GM19238 (cell line): ENCODE measurements at regions not wholly inside any gene's neighbourhood (a gene's known extent, or its start where the extent isn't known, plus 50 kb on each side); places are given as distances from the start of the nearest gene placed in this dataset.

ENCODE experiments used
- DNase-seq: peaks from one replicate; pipeline ENCODE4 v3.0.0; 2011; ENCODE audit warnings: low spot score; ENCODE audit not compliant: insufficient read length

DNA sequence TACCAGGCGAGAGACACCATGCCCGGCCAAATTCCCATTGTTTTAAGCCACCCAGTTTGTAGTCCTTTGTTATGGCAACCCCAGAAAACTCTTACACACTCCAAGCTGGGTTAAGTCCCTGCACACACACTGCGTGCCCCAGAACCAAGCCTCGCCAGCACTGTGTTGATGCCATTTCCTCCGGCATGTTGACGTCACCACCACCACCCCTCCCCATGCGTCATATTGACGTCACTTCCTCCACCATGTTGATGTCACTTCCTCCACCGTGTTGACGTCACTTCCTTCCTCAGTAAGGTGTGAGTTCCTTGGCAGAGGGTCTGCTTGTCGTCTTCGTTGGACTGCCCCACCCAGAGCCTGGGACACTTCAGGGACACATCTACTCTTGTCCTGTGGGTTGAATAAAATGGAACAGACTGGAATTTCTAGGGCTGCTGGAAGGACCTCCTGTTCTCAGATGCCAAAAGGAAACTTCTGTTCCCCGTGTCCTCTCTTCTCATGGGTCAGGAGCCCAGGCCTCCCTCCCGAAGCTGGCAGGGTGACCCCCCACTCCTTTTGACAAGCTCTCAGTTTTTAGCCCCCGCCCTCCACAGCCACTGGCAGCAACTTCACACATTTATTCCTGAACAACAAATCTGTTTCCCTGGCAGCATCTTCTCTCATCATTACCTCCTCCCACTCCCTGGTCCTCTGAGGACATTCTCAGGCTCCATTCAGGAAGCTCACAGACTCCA lies 643.3 kb downstream of the NPHP4 start:
- DNase-seq: no peak

GRCh38 chr1:5347726-5348125 lies 644.5 kb downstream of the NPHP4 start:
- DNase-seq: no peak

- DNase-seq: no peak
Measured at GRCh38 chr1:5345556-5345955, 646.7 kb downstream of the NPHP4 start.

GRCh38 chr1:5343256-5344020 lies 648.8 kb downstream of the NPHP4 start:
- DNase-seq: no peak

DNA sequence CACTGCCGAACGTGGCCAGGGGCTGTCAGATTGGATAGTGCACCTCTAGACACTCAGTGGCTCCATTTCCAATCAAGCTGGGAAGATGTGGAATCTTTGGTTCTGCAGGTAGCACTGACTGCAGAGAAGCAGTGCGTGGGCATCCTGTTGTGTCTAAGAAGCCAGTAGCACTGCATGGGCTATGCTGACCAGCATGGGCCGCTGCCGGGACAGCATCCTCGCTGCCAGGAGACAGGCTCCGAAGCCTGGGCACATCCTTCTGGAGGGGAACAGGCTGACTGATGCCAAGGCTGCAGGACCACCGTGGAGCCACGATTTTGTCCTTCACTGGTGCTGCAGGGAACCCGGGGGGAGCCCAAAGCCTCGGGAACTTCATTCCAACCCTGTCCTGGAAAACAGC lies 649.4 kb downstream of the NPHP4 start:
- no peak for DNase-seq

GRCh38 chr1:5342172-5342571 lies 650.1 kb downstream of the NPHP4 start:
- DNase-seq: no peak

DNA sequence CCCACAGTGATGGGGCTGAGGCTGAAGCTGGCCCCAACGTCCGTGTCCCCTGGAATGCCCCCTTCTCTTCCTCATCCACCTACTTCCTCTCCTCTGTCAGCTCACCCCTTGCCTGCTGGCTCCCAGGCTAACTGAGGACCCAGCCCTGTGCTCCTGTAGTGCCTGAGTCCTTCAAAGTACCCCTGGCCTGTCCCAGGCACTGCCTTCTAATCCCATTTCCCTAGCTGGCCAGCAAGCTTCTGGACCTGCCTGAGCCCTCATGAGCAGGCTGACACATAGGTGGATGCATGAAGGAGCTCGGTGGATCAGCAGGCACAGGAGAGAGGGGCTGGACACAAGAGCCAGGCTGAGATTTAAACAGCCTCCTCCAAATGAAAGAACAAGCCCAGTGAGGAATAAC lies 650.8 kb downstream of the NPHP4 start:
- DNase-seq: no peak

- DNase-seq: no peak
Measured at GRCh38 chr1:5340560-5341130, 651.6 kb downstream of the NPHP4 start.

GRCh38 chr1:5338466-5338865 lies 653.8 kb downstream of the NPHP4 start:
- DNase-seq: no peak

- no peak for DNase-seq
Measured at GRCh38 chr1:5333291-5333690, 658.9 kb downstream of the NPHP4 start.

DNA sequence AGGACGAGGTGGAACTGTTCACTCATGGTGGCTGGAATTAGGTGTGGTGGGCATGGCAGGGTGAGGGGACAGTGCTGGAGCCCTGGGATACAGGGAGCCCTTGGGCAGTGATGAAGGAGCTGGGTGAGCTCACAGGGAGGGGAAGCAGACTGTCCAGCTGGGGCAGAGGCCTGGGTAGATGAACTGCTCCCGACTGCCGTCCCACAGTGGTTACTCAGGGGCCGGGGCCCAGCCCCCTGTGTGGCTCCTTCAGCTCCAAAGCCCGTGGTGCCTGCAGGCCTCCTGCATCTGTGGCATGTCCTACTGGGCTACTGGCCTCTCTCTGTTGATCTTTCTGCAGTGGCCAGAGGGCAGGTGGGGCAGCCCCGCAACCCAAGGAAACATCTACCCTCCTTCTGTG lies 661.1 kb downstream of the NPHP4 start:
- no peak for DNase-seq

DNA sequence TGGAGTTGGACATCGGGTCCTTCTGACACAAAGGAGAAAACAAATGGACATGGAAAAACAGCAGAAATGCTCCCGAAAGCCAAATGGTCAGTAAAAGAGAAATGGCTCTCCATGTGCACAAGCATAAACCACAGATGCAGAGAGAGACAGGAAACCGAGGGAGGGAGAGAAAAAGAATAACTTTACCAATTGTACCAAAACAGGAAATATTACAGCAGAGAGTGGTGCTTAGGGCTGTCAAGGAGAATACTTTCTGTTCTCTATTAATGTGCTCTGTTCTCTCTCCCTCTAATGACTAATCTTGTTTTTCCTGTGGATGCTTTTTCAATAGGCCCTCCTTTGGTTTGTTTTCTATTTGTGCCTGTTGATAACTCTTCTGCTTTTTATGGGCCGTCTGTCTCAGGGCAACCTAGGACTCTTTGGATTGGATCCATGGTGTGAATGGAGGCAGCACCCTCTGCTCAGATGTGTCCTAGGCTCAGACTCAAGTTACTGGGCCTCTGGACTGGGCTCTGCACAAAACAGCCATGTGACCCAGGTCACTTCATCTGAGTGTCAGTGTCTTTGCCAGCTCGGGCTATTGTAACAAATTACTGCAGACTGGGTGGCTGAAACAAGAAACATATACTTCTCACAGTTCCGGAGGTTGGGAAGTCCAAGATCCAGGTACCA lies 663.0 kb downstream of the NPHP4 start:
- DNase-seq: no peak

- no peak for DNase-seq
Measured at GRCh38 chr1:5324883-5325282, 667.3 kb downstream of the NPHP4 start.

DNA sequence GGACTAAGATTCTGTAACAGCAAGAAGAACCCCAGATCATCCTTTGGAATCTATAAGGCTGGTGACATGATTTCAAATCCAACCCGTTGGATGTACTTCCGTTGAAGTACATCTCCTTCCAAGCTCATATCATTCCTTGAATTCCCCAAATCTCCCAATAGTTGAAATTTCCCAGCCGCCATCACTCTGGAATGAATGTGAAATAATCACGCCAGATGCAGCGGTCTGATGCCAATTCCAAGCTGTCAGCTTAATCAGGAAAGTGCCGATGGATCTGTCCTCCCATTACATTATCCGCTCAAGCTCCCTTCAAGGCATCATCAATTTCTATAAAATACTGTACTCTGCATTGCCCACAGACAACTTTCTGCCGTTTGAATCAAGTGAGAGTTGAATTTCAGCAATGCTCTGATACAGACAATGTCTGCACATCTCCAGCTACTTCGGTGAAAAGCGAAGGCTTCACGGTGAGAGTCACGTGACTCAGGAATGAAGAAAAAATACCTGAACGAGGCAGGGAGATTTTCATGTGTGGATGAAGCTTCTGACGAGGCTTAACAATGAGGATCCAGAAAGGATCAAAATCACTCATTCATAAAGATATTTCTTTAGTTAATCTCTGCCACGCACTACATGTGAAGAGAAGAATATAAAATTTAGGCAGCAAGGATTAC lies 663.9 kb downstream of the AJAP1 start:
- DNase-seq: no peak

DNA sequence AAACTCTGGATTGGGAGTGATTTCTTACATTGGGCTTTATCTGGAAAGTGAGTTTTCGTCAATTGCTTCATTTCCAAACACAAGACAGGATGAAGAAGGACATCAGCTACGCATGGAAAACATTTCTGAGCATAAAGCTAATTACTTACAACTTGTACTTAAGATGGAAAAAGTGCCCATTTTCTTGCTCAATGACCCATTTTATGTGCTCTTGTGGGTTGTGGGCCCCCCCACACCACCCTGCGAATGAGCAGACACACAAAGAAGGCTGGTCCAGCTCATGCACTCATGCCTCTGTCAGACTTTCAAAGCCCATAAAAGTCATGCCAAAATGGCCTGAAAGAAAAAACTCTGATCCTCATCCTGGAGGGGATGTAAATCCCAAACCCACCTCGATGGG lies 663.0 kb downstream of the AJAP1 start:
- DNase-seq: no peak

DNA sequence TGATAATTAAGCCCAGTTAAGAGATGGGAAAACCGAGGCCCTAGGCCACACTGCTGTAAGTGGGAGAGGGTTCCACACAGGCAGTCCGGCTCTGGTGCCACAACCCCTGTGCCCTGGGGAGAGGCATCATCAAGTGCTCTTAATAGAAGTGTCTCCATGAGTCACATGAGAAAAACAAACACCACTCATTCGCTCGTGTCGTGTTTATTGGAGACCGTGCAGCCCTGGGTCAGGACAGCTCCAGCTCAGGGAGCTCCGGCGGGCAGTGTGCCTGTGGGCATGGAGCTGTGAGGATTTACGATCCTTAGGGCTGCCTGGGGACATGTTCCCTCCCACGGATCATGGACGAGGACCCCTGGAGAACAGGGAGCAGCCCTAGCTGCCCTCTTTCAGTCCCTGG lies 658.5 kb downstream of the AJAP1 start:
- DNase-seq: no peak

GRCh38 chr1:5312293-5312674 lies 657.9 kb downstream of the AJAP1 start:
- DNase-seq: no peak

GRCh38 chr1:5311634-5312292 lies 657.4 kb downstream of the AJAP1 start:
- no peak for DNase-seq

DNA sequence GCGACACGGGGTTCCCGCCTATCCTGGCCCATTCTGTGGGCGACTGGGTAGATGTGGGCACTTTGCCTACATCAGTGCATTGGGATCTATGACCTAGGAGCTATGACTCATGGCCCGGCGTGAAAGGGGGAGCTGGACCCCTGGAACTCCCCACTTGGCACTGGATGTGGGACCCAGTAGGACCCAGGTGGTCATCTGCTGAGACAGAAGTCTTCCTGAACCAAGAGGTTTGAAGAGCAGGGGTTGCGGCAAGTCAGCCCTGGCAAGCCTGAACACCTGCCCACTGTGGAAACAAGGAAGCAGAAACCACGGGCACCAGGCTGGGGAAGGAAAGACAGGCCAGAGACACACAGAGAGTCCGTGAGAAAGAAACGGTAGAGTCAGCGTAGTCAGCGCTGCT lies 656.7 kb downstream of the AJAP1 start:
- no peak for DNase-seq

DNA sequence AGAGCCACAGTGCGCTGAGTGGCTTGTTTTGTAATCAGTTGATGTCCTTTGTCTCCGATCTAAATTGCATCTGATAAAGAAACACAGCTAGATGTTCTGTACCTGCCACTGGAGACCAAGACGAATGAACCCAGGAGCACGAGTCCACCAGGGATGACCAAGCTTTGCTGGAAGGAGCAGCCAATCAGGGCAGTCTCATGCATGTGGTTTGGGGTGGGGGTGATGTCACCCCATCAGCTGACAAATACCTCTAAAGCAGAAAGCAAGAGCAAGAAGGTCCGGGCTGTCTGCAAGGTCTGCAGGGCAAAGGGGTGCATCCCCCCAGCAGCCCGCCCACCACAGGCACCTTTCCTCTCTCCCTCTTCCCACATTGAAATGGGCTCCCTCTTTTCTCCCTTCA lies 653.8 kb downstream of the AJAP1 start:
- no peak for DNase-seq

- DNase-seq: no peak
Measured at GRCh38 chr1:5304702-5305101, 650.3 kb downstream of the AJAP1 start.
